HG02852 (cell line): ENCODE measurements at regions not wholly inside any gene's neighbourhood (a gene's known extent, or its start where the extent isn't known, plus 50 kb on each side); places are given as distances from the start of the nearest gene placed in this dataset.

Source experiments
- ATAC-seq: cut with Tn5 transposase; IDR thresholded peaks from one replicate; pipeline ENCODE4 v1.9.1; 2021; ENCODE audit warnings: mild to moderate bottlenecking, moderate library complexity; ENCODE audit not compliant: unreplicated experiment

DNA sequence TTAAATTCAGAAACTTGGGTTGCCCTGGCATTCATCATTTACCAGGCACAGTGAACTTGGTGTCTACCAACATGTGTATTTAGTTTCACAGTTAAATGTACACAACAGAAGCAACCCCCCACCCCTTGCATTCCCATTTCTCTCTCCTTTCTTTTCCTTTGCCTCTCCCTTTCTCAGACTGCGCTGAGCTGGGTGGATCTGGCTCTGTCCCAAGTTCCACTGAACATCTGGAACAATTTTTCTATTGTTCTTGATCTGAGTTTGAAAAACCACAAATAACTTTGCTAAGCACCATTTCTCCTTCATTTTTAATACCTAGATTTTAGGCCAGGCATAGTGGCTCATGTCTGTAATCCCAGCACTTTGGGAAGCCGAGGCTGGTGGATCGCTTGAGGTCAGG lies 242.2 kb downstream of the ABHD5 start:
- ATAC-seq: no peak

DNA sequence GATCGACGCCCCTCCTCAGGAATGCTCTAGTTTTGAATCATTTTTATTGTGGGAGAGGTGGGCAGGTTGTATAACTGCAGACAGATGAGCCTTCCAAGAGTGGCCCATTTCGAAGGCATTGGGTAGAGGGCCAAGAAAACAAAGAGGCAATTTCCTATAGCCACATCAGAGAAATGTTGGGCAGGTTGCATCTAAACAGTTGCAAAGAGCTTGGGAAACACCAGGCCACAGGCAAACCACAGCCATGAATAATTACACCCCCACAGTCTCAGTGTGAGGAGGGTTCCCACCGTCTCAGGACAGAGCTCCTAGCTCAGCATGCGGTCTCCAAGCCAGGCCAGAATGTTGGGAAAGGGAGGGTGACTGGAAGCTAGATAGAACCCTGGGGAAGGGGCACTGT lies 257.3 kb downstream of the ABHD5 start:
- ATAC-seq: peak; percentile 46

GRCh38 chr3:43949594-43949993 lies 258.9 kb downstream of the ABHD5 start:
- ATAC-seq: no peak

DNA sequence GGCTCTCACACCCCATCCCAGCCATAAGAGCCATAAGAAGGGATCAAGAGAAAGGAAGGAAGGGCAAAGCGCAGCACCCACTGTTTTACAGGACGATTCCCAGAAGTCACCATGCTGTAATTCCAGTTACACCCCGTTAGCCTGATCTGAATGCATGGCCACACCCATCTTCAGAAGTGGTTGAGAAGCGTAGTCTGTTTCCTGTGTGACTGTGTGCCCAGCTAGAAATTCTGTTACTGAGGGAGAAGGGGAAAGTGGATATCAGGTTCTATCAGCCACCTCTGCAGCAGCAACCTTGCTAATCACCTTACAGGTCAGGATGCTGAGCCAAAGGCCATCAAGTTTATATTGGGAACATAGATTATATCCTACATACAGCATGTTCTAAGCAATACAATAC lies 260.0 kb downstream of the ABHD5 start:
- no peak for ATAC-seq

GRCh38 chr3:43951813-43952212 lies 261.1 kb downstream of the ABHD5 start:
- ATAC-seq: no peak

- no peak for ATAC-seq
Observed at GRCh38 chr3:43953380-43953779, 262.6 kb downstream of the ABHD5 start.

- no peak for ATAC-seq
Observed at GRCh38 chr3:43953814-43954692, 263.3 kb downstream of the ABHD5 start.

DNA sequence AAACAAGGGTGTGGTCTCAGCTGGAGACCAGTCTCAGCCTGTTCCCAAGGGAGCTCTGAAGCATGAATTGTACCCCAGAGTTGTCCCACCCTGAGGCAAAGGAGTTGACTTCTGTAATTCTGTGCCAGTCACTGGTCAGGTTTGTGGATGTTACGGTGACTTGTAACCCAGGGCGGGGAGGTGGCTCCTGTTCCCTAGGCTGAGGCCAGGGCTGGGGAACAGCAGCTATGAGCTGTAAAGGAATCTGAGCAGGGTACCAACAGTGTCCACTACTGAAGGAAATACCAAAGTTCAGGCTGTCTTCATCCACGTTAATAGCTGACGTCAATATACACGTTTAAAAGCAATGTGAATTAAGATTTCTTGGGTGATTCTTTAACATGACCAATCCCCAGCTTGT lies 266.2 kb downstream of the ABHD5 start:
- ATAC-seq: no peak

- ATAC-seq: peak; percentile 44
Observed at GRCh38 chr3:43957553-43957952, 266.8 kb downstream of the ABHD5 start.

- ATAC-seq: no peak
Observed at GRCh38 chr3:43958005-43958770, 267.4 kb downstream of the ABHD5 start.

GRCh38 chr3:43958973-43959372 lies 268.2 kb downstream of the ABHD5 start:
- ATAC-seq: no peak

GRCh38 chr3:43959498-43960447 lies 269.0 kb downstream of the ABHD5 start:
- ATAC-seq: no peak

DNA sequence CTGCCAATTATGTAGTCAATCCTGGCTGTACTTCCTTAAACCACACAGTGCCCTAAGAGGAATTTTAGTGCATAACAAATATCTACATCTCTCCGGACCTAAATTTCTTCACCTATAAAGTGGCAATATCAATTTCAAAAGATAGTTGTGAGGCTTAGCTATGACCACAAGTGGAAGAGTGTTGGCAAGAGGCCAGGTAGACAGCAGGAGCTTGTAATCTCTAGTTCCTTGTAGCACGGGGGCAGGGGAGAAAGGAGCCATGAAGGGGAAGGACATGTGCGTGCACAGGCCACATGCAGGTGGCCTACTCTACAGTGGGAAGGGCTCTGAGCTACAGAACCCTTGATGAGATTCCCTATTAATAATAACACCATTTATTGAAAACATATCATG lies 269.7 kb downstream of the ABHD5 start:
- no peak for ATAC-seq

DNA sequence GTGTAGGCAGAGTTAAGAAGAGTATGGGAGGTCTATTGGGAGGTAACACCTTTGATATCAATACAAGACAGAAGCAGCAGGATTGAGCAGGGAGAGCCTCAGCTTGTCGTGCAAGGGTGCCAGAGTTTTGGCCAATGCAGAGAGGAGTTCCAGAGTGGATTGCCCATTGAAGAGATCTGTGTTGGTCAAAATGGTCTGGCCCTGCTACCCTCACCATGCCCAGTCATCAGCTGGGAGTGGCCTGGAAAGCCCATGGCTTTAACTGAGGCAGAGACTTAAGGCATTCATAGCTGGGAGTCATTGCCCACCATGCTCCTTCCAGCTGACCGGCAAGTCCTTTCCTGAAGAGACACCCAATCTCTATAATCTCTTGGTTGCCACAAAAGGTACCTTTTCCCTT lies 271.3 kb downstream of the ABHD5 start:
- no peak for ATAC-seq

GRCh38 chr3:43963208-43963607 lies 272.5 kb downstream of the ABHD5 start:
- no peak for ATAC-seq

- ATAC-seq: no peak
Observed at GRCh38 chr3:43964640-43965039, 273.9 kb downstream of the ABHD5 start.

- ATAC-seq: no peak
Observed at GRCh38 chr3:43965656-43966055, 274.9 kb downstream of the ABHD5 start.

- peak; percentile 44 for ATAC-seq
Observed at GRCh38 chr3:43966126-43966525, 275.4 kb downstream of the ABHD5 start.

DNA sequence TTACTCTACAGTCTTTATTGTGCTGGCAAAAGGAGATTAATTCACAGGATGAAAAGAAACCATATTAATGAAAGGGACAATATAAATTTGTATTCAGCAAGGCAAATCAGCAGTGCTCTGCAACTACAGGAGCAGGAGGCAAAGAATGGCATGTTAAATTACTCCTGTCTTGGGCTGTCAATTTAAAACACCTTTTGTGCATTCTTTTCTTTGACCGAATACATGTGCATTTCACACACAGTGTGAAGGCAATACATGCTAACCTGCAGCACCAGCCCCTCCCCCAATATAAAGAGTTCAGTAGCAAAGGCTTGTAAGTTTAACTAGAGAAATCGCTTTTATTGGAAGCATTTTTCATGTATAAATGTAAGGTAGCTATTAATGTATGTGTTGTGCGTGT lies 275.2 kb upstream of the TOPAZ1 start:
- ATAC-seq: no peak

DNA sequence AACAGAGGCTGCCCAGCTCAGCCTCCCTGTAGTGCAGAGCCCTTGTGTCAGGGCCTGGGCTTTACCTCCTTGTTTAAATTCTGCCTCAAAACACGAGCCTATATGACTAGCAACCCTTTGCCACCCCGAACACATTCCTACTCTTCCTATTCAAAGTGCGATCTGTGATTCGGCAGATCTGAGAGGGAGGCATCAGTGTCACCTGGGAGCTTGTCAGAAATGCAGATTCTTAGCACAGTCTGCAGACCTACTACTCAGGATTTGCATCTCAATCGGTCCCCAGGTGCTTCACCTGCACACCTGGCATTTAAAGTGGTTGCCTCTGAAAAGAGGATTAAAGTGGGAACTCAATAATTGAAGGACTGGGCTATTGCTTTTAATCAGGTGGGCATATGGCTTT lies 273.2 kb upstream of the TOPAZ1 start:
- no peak for ATAC-seq

DNA sequence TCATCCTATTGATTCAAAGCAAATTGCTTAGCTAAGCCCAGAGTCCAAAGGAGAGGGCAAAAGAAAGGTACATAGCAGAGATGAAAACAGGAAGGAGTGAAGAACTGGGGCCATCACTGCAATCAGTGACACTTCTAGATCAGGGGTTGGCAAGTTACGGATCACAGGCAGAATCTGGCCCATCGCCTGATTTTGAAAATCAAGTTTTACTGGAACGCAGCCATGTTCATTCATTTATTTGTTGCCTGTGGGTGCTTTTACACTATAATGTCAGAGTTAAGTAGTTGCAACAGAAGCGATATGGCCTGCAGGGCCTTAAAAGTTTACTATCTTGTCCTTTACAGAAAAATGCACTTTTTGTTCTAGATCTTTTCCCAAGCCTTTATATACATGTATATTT lies 271.7 kb upstream of the TOPAZ1 start:
- no peak for ATAC-seq
